HK-2 (cell line): ENCODE measurements at regions not wholly inside any gene's neighbourhood (a gene's known extent, or its start where the extent isn't known, plus 50 kb on each side); places are given as distances from the start of the nearest gene placed in this dataset.

Experiments used
- DNase-seq: peaks from one replicate; pipeline ENCODE4 v3.0.0-alpha.2; 2018; ENCODE audit not compliant: unreplicated experiment

DNA sequence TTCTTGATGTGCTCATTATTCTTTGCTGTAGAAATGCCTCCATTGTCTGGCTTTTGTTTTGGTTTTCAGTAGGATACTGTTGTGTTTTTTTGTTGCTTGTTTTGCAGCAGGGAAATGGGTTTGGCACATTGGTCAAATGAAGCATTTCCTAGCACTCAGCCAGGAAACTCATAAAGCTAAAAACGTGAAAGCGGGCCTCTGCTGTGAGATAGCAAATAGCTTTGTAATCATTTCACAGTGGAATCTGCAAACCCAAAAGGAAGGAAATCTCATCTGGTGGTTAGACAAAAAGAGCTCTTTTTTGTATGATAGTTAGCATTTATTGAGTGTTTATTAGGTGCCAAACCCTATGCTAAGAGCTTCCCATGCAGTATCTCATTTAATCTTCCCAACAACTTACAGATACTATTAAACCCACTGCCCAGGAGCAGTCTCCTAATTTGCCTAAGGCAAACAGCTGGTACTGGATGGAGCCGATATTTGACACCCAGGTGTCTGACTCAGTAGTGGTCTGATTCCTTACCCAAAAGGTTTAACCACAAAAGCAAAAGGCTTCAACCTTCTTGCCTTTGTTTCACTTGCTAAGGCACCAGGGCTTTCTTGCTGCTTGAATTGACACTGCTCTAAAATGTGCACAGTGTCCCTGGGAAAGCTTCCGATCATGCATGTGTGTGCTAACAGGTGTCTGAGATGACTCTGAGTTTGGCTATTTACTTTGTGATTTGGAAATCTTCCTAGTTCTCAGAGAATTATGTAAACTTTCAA lies 527.9 kb upstream of the MDFIC2 start:
- DNase-seq = no peak

DNA sequence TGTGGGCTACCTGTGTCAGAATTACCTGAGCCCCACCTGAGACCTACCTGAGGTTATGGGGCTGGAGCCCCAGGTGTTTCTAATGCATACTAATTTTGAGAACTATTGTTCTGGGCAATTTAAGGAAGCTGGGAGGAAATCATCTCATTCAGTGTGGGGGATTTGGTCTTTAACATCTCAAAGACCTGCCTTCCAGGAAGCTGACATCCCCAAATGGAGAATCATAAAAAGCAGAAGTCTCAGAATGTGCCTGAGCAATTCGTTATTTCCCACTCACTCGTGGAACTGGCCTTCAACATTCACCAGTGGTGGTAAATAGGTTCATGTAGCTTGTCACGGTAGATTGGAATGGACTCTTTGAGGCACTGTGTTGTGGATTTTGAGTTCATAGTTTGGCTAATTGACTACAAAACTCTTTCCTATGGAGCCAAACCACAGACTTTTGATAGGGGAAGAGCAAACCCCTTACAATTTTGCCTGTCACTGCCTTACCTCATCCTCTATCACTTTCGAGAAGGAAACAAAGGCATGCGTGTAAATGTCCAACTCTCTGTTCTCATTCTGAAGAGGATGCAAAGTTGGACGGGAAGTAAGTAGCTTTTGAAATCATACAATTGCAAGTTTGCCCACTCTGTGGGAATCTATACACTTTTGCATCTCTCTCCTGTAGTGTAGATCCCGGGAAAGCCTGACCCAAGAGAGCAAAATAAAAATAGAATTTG lies 521.0 kb upstream of the MDFIC2 start:
- no peak for DNase-seq

DNA sequence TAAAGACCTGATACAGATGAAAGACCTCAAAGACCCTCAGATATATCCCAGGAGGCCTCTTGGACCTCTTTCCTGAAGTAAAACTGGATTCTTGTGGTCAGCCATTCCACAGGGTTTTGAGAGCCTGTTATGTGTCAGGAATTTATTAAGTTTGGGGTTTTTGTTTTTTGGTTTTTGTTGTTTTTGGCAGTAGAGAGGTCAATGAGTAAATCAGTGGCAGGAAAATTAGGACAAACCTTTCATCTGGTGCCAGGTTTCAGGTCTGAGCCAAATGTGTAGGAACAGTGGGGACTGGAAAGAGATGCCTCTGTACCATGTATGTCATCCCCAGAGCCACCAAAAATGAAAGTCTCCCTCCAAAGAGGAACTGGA lies 520.4 kb upstream of the MDFIC2 start:
- no peak for DNase-seq

DNA sequence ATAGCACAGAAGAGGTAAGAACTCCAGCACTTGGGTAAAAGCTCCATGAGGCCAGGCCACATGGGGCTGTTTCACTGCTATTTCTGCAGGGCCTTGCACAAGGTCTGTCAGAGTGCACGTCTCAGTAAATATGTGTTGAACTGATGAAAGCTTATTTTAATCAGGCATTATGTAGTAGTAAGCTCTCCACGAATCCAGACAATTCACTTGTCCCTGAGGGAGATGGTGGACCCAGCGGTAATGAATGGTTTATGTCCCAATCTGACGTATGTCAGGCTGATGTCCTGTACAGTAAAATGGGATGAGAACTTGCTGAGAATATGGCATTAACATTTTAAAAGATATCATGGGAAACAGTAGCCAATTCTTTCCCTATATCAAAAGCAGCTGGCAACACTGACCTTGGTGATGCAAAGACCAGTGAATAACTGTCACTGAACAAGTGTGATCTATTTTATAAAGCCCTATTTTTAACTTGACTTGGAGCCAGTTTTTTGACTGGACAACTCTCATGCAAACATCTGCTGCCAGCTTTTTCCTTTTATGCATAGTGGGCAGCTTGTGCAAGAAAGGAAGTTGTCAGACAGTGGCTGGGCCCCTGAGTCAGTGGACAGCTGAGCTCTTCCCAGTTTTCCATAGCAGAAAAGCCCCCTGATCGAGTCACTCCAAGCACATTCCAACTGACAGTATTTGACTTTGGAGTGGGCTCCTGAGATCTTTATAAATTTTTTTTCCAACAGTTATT lies 519.8 kb upstream of the MDFIC2 start:
- DNase-seq = no peak

DNA sequence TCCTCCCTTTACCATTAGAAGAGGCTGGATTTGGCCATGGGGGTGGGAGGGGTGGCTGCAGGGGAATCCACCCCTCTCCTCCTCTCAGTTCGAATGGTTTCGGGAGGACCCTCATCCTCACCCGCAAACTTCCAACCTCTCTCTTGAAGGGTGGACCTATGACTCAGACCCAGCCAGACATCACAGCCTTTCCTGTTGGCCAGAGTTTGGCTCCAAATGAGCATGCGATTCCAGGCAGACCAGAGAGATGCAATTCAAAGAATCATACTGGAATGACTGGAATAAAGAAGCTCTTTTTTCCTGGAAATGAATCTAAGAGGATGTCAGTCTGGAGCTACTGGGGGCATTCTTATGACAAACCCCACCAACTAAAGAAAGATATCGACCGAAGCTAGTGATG lies 516.7 kb upstream of the MDFIC2 start:
- DNase-seq = no peak

DNA sequence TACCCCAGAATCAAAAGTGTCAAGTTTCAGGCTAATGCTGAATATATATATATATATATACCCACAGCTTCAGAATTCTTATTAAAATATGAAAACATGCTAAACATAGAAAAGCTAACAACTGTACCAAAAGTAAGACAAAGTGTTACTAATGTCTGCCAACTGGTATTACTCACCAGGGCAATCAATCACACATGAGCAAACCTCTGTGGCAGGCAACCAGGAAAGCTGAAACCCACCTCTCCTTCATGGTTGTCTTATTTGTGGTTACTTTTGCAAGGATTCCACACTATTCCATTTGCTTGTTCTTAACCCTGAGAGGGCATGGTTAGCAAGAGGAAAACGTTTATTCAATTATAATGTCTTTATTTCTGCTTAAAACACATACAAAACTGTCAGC lies 512.3 kb upstream of the MDFIC2 start:
- peak; percentile 3 for DNase-seq

GRCh38 chr3:70824078-70824477 lies 511.6 kb upstream of the MDFIC2 start:
- DNase-seq = no peak

DNA sequence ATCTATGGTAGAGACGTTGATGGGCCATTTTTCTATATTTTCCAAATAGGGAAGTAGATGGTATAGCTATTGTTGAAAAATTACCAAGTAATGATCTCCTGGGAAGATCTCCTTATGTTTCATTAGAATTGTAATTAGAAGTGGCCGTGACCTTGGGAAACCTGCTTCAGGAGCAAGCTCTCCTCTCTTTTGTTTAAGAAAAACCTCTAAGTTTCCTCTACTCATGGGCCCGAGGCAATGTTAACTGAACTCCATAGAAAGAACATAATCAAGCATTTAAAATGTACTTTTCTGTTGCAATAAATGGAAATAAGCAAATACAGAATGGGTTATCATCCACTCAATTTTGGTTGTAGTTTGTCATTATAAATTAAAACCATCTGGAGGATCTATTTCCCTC lies 511.2 kb upstream of the MDFIC2 start:
- DNase-seq = no peak

DNA sequence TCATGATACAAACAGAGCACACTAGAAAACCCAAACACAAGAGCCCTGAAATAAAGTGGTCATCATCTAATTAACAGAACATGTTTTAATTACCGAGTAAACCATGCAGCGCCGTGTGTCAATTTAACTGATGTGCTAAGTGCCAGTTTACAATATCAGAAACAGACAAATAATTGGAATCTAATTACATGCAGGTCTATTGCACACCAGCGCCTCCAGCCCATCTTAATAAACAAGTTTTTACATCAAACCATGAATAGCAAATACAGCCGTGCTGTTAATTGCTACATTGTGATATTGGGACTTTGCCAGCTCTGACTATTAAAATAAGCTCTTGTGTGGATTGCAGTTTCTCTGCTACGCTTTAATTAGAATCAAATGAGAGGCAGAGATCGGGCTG lies 510.2 kb upstream of the MDFIC2 start:
- no peak for DNase-seq

GRCh38 chr3:70821602-70822001 lies 509.2 kb upstream of the MDFIC2 start:
- no peak for DNase-seq

- no peak for DNase-seq
Measured at GRCh38 chr3:70820397-70820796, 508.0 kb upstream of the MDFIC2 start.

GRCh38 chr3:70818145-70818544 lies 505.7 kb upstream of the MDFIC2 start:
- DNase-seq = no peak

- DNase-seq = no peak
Measured at GRCh38 chr3:70816346-70816745, 503.9 kb upstream of the MDFIC2 start.

DNA sequence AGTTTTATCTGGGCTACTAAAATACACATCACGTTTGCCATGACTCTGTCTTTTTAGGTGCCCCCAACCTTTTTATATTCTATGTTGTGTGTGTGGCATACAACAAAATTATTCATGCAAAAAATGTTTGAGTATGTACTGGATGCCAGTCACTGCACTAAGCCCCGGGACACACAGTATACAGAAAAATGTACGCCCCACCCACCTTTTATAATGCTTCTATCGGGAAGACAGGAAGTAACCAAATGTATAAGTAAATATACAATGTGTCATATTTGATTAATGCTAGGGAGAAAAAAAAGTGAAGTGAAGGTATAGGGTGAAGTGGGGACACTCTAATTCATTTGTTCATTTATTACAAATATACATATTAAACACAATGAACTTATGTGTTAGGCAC lies 503.4 kb upstream of the MDFIC2 start:
- DNase-seq = no peak

- DNase-seq = no peak
Measured at GRCh38 chr3:70813311-70813710, 500.9 kb upstream of the MDFIC2 start.

- DNase-seq = no peak
Measured at GRCh38 chr3:70811880-70812279, 499.4 kb upstream of the MDFIC2 start.

GRCh38 chr3:70808881-70809280 lies 496.4 kb upstream of the MDFIC2 start:
- no peak for DNase-seq

- DNase-seq = no peak
Measured at GRCh38 chr3:70806556-70806955, 494.1 kb upstream of the MDFIC2 start.

DNA sequence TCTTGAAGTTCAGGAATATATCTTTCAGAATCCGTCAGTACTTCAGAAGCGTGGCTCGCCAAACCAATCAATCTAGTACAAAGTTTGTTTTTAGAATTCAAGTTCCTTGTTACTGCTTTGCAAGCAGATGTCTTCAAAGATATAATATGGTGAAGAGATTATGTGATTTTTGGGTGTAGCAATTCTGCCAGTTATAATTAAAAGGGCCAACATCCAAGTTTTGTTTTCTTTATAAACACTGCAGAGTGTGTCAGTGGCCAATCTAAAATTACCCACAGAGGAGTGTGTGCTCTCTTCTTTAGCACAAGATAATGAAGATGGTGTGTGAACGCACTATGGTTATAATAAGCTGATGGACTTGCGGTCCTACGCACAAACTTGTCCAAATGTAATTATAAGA lies 493.6 kb upstream of the MDFIC2 start:
- DNase-seq = no peak

GRCh38 chr3:70805061-70805889 lies 492.8 kb upstream of the MDFIC2 start:
- DNase-seq = no peak

GRCh38 chr3:70803891-70804290 lies 491.5 kb upstream of the MDFIC2 start:
- no peak for DNase-seq

DNA sequence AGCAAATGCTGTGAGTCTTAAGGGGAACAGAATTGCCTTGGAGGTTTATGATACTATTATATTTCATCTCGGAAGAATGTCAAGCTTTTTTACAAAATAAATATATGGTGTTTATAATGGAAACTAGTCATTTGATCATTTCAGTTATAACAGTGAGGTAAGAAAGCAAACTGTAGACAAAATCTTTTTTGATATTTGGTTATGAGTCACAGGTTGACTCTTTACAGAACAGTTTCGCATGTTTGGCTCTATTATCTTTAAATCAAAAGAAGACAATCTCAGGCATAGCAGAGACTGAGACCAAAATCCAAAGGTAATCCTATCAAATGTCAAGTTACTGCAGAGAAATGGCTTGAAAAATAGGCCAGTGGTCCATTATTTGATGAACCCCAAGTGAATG lies 490.9 kb upstream of the MDFIC2 start:
- no peak for DNase-seq
